HS-27A (cell line): ENCODE measurements at regions not wholly inside any gene's neighbourhood (a gene's known extent, or its start where the extent isn't known, plus 50 kb on each side); places are given as distances from the start of the nearest gene placed in this dataset.
"Not testable (repeated sequence)": the region's sequence is repeated elsewhere in the genome, so short reads cannot be mapped to it uniquely, and the experiment has no call there.

Experiments used
- DNase-seq: peaks from one replicate; pipeline ENCODE4 v3.0.0-alpha.2; 2012; ENCODE audit warnings: low read depth, missing footprints

- DNase-seq, result peak; percentile 38
Measured at GRCh38 chr3:67946436-67946835, 292.0 kb upstream of the SUCLG2 start.

GRCh38 chr3:67943546-67943945 is 289.1 kb upstream of the SUCLG2 start:
- no peak for DNase-seq

- no peak for DNase-seq
Measured at GRCh38 chr3:67941433-67942030, 287.1 kb upstream of the SUCLG2 start.

GRCh38 chr3:67940210-67940952 is 286.0 kb upstream of the SUCLG2 start:
- no peak for DNase-seq

- no peak for DNase-seq
Measured at GRCh38 chr3:67937498-67938118, 283.2 kb upstream of the SUCLG2 start.

GRCh38 chr3:67930394-67930793 is 276.0 kb upstream of the SUCLG2 start:
- not testable (repeated sequence) for DNase-seq

- DNase-seq, result no peak
Measured at GRCh38 chr3:67923796-67924195, 269.4 kb upstream of the SUCLG2 start.

- no peak for DNase-seq
Measured at GRCh38 chr3:67920969-67921368, 266.6 kb upstream of the SUCLG2 start.

- DNase-seq, result no peak
Measured at GRCh38 chr3:67920311-67920710, 265.9 kb upstream of the SUCLG2 start.

- no peak for DNase-seq
Measured at GRCh38 chr3:67916353-67916752, 261.9 kb upstream of the SUCLG2 start.

- no peak for DNase-seq
Measured at GRCh38 chr3:67907735-67908134, 253.3 kb upstream of the SUCLG2 start.

- no peak for DNase-seq
Measured at GRCh38 chr3:67906261-67906660, 251.8 kb upstream of the SUCLG2 start.

GRCh38 chr3:67901681-67902080 is 247.3 kb upstream of the SUCLG2 start:
- no peak for DNase-seq

- no peak for DNase-seq
Measured at GRCh38 chr3:67898916-67899315, 244.5 kb upstream of the SUCLG2 start.

GRCh38 chr3:67897351-67898336 is 243.2 kb upstream of the SUCLG2 start:
- DNase-seq, result no peak

- DNase-seq, result no peak
Measured at GRCh38 chr3:67896130-67896529, 241.7 kb upstream of the SUCLG2 start.

GRCh38 chr3:67894510-67894909 is 240.1 kb upstream of the SUCLG2 start:
- no peak for DNase-seq

GRCh38 chr3:67884345-67884744 is 229.9 kb upstream of the SUCLG2 start:
- DNase-seq, result no peak

- DNase-seq, result no peak
Measured at GRCh38 chr3:67883766-67884165, 229.4 kb upstream of the SUCLG2 start.

GRCh38 chr3:67882981-67883380 is 228.6 kb upstream of the SUCLG2 start:
- DNase-seq, result no peak

GRCh38 chr3:67876261-67876660 is 221.8 kb upstream of the SUCLG2 start:
- DNase-seq, result no peak

- DNase-seq, result no peak
Measured at GRCh38 chr3:67875858-67876257, 221.4 kb upstream of the SUCLG2 start.
